ENCODE measurements at regions not wholly inside any gene's neighbourhood (a gene's known extent, or its start where the extent isn't known, plus 50 kb on each side); places are given as distances from the start of the nearest gene placed in this dataset.

DNA sequence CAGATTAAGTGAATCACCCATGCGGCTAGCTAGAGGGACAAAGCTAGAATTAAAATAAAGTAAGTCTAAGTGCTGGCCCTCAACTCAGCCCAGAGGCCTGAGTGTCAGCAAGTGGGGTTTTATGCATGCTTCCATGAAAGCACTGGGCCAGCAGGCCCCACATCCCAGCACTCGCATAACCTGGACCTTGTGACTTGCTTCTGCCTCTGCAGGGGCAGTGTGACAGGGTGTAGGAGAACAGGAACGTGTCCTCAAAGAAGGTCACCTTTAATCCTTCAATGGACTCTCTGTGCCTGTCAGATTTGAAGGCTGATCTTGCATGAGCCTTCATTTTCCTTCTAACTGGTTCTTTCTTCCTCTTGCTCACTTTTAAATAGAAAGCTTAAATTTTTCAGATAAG, 183.4 kb downstream of the ALDH8A1 start:
- TF ChIP-seq, protein P1, sequence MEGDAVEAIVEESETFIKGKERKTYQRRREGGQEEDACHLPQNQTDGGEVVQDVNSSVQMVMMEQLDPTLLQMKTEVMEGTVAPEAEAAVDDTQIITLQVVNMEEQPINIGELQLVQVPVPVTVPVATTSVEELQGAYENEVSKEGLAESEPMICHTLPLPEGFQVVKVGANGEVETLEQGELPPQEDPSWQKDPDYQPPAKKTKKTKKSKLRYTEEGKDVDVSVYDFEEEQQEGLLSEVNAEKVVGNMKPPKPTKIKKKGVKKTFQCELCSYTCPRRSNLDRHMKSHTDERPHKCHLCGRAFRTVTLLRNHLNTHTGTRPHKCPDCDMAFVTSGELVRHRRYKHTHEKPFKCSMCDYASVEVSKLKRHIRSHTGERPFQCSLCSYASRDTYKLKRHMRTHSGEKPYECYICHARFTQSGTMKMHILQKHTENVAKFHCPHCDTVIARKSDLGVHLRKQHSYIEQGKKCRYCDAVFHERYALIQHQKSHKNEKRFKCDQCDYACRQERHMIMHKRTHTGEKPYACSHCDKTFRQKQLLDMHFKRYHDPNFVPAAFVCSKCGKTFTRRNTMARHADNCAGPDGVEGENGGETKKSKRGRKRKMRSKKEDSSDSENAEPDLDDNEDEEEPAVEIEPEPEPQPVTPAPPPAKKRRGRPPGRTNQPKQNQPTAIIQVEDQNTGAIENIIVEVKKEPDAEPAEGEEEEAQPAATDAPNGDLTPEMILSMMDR (IDR thresholded peaks at IDR 0.05), result no peak
- TF ChIP-seq KDM1A (IDR thresholded peaks at IDR 0.05; ENCODE audit: low read depth) (no peak), RAD21 (conservative IDR thresholded peaks at IDR 0.05 in 1 of 2, IDR thresholded peaks at IDR 0.05 in 1 of 2) (no peak), MAZ (IDR thresholded peaks at IDR 0.05; ENCODE audit: borderline replicate concordance, low read depth, low read length) (no peak), BHLHE40 (IDR thresholded peaks at IDR 0.05; ENCODE audit: low read depth, low read length) (no peak), ZFP36 (IDR thresholded peaks at IDR 0.05; ENCODE audit: borderline replicate concordance, partially characterized antibody) (no peak), EHMT2 (IDR thresholded peaks at IDR 0.05; ENCODE audit: low read depth) (no peak), CBX8 (IDR thresholded peaks at IDR 0.05) (no peak), JUNB (IDR thresholded peaks at IDR 0.05) (no peak), POLR2A (IDR thresholded peaks at IDR 0.05; ENCODE audit: low read length) (no peak), RFX5 (IDR thresholded peaks at IDR 0.05) (no peak), CEBPB (IDR thresholded peaks at IDR 0.05) (no peak)
- TF ChIP-seq, protein P2, sequence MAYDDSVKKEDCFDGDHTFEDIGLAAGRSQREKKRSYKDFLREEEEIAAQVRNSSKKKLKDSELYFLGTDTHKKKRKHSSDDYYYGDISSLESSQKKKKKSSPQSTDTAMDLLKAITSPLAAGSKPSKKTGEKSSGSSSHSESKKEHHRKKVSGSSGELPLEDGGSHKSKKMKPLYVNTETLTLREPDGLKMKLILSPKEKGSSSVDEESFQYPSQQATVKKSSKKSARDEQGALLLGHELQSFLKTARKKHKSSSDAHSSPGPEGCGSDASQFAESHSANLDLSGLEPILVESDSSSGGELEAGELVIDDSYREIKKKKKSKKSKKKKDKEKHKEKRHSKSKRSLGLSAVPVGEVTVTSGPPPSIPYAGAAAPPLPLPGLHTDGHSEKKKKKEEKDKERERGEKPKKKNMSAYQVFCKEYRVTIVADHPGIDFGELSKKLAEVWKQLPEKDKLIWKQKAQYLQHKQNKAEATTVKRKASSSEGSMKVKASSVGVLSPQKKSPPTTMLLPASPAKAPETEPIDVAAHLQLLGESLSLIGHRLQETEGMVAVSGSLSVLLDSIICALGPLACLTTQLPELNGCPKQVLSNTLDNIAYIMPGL (CRISPR knock-in tag; IDR thresholded peaks at IDR 0.05; ENCODE audit: borderline replicate concordance), result no peak
- TF ChIP-seq, protein P3, sequence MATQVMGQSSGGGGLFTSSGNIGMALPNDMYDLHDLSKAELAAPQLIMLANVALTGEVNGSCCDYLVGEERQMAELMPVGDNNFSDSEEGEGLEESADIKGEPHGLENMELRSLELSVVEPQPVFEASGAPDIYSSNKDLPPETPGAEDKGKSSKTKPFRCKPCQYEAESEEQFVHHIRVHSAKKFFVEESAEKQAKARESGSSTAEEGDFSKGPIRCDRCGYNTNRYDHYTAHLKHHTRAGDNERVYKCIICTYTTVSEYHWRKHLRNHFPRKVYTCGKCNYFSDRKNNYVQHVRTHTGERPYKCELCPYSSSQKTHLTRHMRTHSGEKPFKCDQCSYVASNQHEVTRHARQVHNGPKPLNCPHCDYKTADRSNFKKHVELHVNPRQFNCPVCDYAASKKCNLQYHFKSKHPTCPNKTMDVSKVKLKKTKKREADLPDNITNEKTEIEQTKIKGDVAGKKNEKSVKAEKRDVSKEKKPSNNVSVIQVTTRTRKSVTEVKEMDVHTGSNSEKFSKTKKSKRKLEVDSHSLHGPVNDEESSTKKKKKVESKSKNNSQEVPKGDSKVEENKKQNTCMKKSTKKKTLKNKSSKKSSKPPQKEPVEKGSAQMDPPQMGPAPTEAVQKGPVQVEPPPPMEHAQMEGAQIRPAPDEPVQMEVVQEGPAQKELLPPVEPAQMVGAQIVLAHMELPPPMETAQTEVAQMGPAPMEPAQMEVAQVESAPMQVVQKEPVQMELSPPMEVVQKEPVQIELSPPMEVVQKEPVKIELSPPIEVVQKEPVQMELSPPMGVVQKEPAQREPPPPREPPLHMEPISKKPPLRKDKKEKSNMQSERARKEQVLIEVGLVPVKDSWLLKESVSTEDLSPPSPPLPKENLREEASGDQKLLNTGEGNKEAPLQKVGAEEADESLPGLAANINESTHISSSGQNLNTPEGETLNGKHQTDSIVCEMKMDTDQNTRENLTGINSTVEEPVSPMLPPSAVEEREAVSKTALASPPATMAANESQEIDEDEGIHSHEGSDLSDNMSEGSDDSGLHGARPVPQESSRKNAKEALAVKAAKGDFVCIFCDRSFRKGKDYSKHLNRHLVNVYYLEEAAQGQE (IDR thresholded peaks at IDR 0.05), result no peak
